Adrenal gland (tissue), 9 donors: ENCODE measurements at regions not wholly inside any gene's neighbourhood (a gene's known extent, or its start where the extent isn't known, plus 50 kb on each side); places are given as distances from the start of the nearest gene placed in this dataset.

ENCODE experiments used
- DNase-seq, 7 donors: peaks; one replicate each; pipeline ENCODE4 v3.0.0-alpha.2; 2019 to 2020
- H3K27ac ChIP-seq, 5 donors: fragments of 200-600 bp; sonication (generic) in 4 of 5; 1 replicate in 3 of 5; 2 replicates in 2 of 5; pipeline versions ENCODE4 v1.5.1 to v1.8.0; 2016 to 2020; ENCODE audit warnings: mild to moderate bottlenecking in 1 of 5
- H3K27me3 ChIP-seq: fragments of 200-600 bp; 2 replicates; pipeline ENCODE4 v1.8.0; 2021
- H3K36me3 ChIP-seq, 2 donors: fragments of 200-600 bp; replicated peaks in 1 of 2; 1 replicate in 1 of 2; 2 replicates in 1 of 2; pipeline versions ENCODE4 v1.5.1 to v1.8.0; 2018 to 2022
- H3K4me1 ChIP-seq, 2 donors: fragments of 200-600 bp; replicated peaks in 1 of 2; 1 replicate in 1 of 2; 2 replicates in 1 of 2; pipeline versions ENCODE4 v1.5.1 to v1.8.0; 2018 to 2021
- H3K4me3 ChIP-seq, 4 donors: fragments of 200-600 bp; sonication (generic) in 3 of 4; one replicate each; pipeline ENCODE4 v1.5.1; 2016 to 2018
- H3K9me3 ChIP-seq, 3 donors: fragments of 200-600 bp; sonication (generic) in 1 of 3; replicated peaks in 1 of 3; 1 replicate in 2 of 3; 2 replicates in 1 of 3; pipeline versions ENCODE4 v1.5.1 to v1.8.0; 2016 to 2021
- CTCF ChIP-seq, 6 experiments: fragments of 450-650 bp in 4 of 6; fragments of 200-600 bp in 2 of 6; sonication (generic) in 1 of 6; IDR thresholded peaks; 1 replicate in 5 of 6; 2 replicates in 1 of 6; pipeline versions ENCODE4 v1.5.1 to v1.8.0; 2016 to 2021; ENCODE audit warnings: antibody characterized with exemption in 6 of 6, mild to moderate bottlenecking in 2 of 6, moderate library complexity in 1 of 6
- POLR2A ChIP-seq, 2 donors: fragments of 450-650 bp; IDR thresholded peaks; one replicate each; pipeline ENCODE4 v1.6.1; 2017; ENCODE audit warnings: antibody characterized with exemption in 2 of 2, mild to moderate bottlenecking in 2 of 2, moderate library complexity in 1 of 2
- WGBS, 4 donors: extraction: QIAGEN DNeasy Blood & Tissue Kit in 2 of 4; methylation state at CpG; one replicate each; pipeline versions ENCODE4 v1.1.5 to v1.1.7; 2013 to 2017; 5-methylcytosine and 5-hydroxymethylcytosine counted together
- intact Hi-C, 2 donors: fragments of 100-400 bp; cut with DNase I; formaldehyde crosslinking; loops; one replicate each; pipeline versions ENCODE4 v1.14.1 to v1.15.0; 2022 to 2023
- donor health status: healthy with polysubstance abuse.
- donor health status: Bipolar disorder and iron deficiency.
- donor health status: DM: yes; HTN: yes; CAD: no.
- donor health status: DM: no; HTN: no; CAD: no.
- donor health status: DM: no; HTN: no; CAD: no.

GRCh38 chr6:137729866-137730629 is 137.0 kb upstream of the TNFAIP3 start:
- TF ChIP-seq CTCF (IDR thresholded peaks at IDR 0.05) (no peak), POLR2A (IDR thresholded peaks at IDR 0.05) (no peak)
- DNase-seq, result peak in 2 of 7 donors; percentile 41 to 43
- 84 to 93% (median 86%) methylated on average over 6 of the region's 6 CpGs for WGBS, 4 donors
- intact Hi-C loops, result no loop called here
- Histone ChIP-seq H3K4me3 (no peak overlapping the region), H3K27ac (no peak overlapping the region), H3K27me3 (no peaks in the 10 kb centered on the region), H3K9me3 (no peaks in the 10 kb centered on the region), H3K36me3 (no peaks in the 10 kb centered on the region), H3K4me1 (peaks cover 7 to 37% of the 10 kb centered on the region in 2 donors)

- Histone ChIP-seq H3K27me3 (no peaks in the 10 kb centered on the region), H3K36me3 (no peaks in the 10 kb centered on the region), H3K9me3 (no peaks in the 10 kb centered on the region), H3K27ac (no peak overlapping the region), H3K4me3 (no peak overlapping the region), H3K4me1 (peaks cover 7 to 41% of the 10 kb centered on the region in 2 donors)
- 70 to 77% (median 73%) methylated on average over 2 of the region's 2 CpGs for WGBS, 4 donors
- no peak for DNase-seq
- intact Hi-C loops, result no loop called here
- no peak for TF ChIP-seq POLR2A (IDR thresholded peaks at IDR 0.05)
- TF ChIP-seq CTCF (IDR thresholded peaks at IDR 0.05), result no peak
Measured at GRCh38 chr6:137731600-137731959, 135.5 kb upstream of the TNFAIP3 start.

- intact Hi-C loops, result no loop called here
- Histone ChIP-seq H3K36me3 (no peaks in the 10 kb centered on the region), H3K4me1 (peaks cover 7 to 43% of the 10 kb centered on the region in 2 donors), H3K9me3 (no peaks in the 10 kb centered on the region), H3K4me3 (no peak overlapping the region), H3K27me3 (no peaks in the 10 kb centered on the region), H3K27ac (peak overlapping the region in 1 of 5 donors; percentile 32)
- DNase-seq, result no peak
- 33 to 44% (median 35%) methylated on average over 4 of the region's 4 CpGs for WGBS, 4 donors
- no peak for TF ChIP-seq POLR2A (IDR thresholded peaks at IDR 0.05)
- no peak for TF ChIP-seq CTCF (IDR thresholded peaks at IDR 0.05)
Measured at GRCh38 chr6:137731960-137732616, 135.0 kb upstream of the TNFAIP3 start.

- 68 to 93% (median 72%) methylated on average over 2 of the region's 2 CpGs for WGBS, 4 donors
- Histone ChIP-seq H3K9me3 (no peaks in the 10 kb centered on the region), H3K36me3 (no peaks in the 10 kb centered on the region), H3K27ac (no peak overlapping the region), H3K27me3 (no peaks in the 10 kb centered on the region), H3K4me1 (peaks cover 7 to 53% of the 10 kb centered on the region in 2 donors), H3K4me3 (no peak overlapping the region)
- TF ChIP-seq POLR2A (IDR thresholded peaks at IDR 0.05) (no peak), CTCF (IDR thresholded peaks at IDR 0.05) (no peak)
- DNase-seq, result no peak
- intact Hi-C loops, result no loop called here
Measured at GRCh38 chr6:137733372-137733771, 133.7 kb upstream of the TNFAIP3 start.
